Kidney (tissue), 13 donors: ENCODE measurements at regions not wholly inside any gene's neighbourhood (a gene's known extent, or its start where the extent isn't known, plus 50 kb on each side); places are given as distances from the start of the nearest gene placed in this dataset.

ENCODE experiments used
- DNase-seq, 5 donors: peaks; one replicate each; pipeline ENCODE4 v3.0.0-alpha.2; 2013 to 2020
- FAIRE-seq: peaks from 2 replicates; lab custom pipeline; 2012; peaks lifted over from hg19 to GRCh38; lab: Jason Lieb, UNC
- H3K27ac ChIP-seq, 2 donors: one replicate each; pipeline ENCODE4 v1.7.0; 2013; ENCODE audit warnings: low read depth in 2 of 2, low read length in 2 of 2, inconsistent platforms in 1 of 2
- H3K27me3 ChIP-seq: one replicate; pipeline ENCODE4 v1.7.1; 2013; ENCODE audit warnings: low read length, inconsistent platforms; ENCODE audit not compliant: control insufficient read depth, insufficient read depth
- H3K36me3 ChIP-seq, 3 donors: one replicate each; pipeline versions ENCODE4 v1.7.0 to v1.7.1; 2013; ENCODE audit warnings: low read length in 3 of 3, control low read depth in 1 of 3, inconsistent platforms in 1 of 3; ENCODE audit not compliant: insufficient read depth in 3 of 3, control insufficient read depth in 2 of 3
- H3K4me1 ChIP-seq, 3 donors: one replicate each; pipeline versions ENCODE4 v1.7.0 to v1.7.1; 2013; ENCODE audit warnings: low read length in 3 of 3, inconsistent platforms in 1 of 3, low read depth in 1 of 3; ENCODE audit not compliant: control insufficient read depth in 2 of 3, insufficient read depth in 2 of 3
- H3K4me3 ChIP-seq, 3 donors: one replicate each; pipeline versions ENCODE4 v1.7.0 to v1.8.1; 2013; ENCODE audit warnings: low read length in 3 of 3, control low read depth in 1 of 3, inconsistent platforms in 1 of 3
- H3K9ac ChIP-seq, 3 donors: one replicate each; pipeline versions ENCODE4 v1.7.0 to v1.7.1; 2013; ENCODE audit warnings: low read length in 3 of 3, control low read depth in 1 of 3, inconsistent platforms in 1 of 3
- H3K9me3 ChIP-seq, 3 donors: one replicate each; pipeline versions ENCODE4 v1.7.0 to v1.7.1; 2013; ENCODE audit warnings: low read length in 3 of 3, control low read depth in 1 of 3, inconsistent platforms in 1 of 3; ENCODE audit not compliant: control insufficient read depth in 2 of 3, insufficient read depth in 1 of 3
- intact Hi-C: fragments of 100-400 bp; cut with DNase I; formaldehyde crosslinking; loops from one replicate; pipeline ENCODE4 v1.11.1; 2022
- TF ChIP-seq, protein P1 (sequence below): IDR thresholded peaks from 3 replicates; pipeline ENCODE4 v1.5.1; 2012; ENCODE audit warnings: mild to moderate bottlenecking, moderate library complexity, borderline replicate concordance; ENCODE audit not compliant: insufficient read depth; ENCODE audit errors: extremely low read depth
- donor health status: control.
- donor health status: control.
- donor health status: control.
- donor health status: control.
- donor health status: control.
- donor health status: DM: yes; HTN: yes; CAD: no.
- donor health status: Normal renal cell carcinoma (clear cell type).

DNA sequence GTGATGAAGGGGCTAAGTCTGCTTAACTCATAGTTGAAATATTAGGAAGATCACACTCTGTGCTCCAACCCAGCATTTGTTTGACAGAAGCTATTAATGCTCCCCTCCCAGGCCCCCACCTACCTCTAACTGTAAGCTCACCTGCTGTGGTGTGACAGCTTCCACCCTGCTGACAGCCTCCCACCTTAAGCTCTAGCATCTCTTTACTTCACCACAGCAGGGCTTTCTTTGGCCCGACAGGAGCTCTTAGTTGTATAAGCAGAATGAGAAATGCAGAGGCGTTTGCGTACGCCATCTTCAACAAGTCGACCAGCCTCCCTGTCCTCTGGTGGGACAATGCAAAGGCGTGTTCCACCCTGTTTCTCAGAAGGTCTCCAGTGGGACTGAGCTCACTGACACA, 80.1 kb upstream of the OSBPL8 start:
- H3K9me3 ChIP-seq, result no peaks in the 10 kb centered on the region
- TF ChIP-seq, protein P1, sequence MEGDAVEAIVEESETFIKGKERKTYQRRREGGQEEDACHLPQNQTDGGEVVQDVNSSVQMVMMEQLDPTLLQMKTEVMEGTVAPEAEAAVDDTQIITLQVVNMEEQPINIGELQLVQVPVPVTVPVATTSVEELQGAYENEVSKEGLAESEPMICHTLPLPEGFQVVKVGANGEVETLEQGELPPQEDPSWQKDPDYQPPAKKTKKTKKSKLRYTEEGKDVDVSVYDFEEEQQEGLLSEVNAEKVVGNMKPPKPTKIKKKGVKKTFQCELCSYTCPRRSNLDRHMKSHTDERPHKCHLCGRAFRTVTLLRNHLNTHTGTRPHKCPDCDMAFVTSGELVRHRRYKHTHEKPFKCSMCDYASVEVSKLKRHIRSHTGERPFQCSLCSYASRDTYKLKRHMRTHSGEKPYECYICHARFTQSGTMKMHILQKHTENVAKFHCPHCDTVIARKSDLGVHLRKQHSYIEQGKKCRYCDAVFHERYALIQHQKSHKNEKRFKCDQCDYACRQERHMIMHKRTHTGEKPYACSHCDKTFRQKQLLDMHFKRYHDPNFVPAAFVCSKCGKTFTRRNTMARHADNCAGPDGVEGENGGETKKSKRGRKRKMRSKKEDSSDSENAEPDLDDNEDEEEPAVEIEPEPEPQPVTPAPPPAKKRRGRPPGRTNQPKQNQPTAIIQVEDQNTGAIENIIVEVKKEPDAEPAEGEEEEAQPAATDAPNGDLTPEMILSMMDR, result no peak
- H3K4me1 ChIP-seq, result no peaks in the 10 kb centered on the region
- H3K27ac ChIP-seq, result no peak overlapping the region
- intact Hi-C loops, result no loop called here
- H3K9ac ChIP-seq, result no peak overlapping the region
- H3K4me3 ChIP-seq, result no peak overlapping the region
- no peak for DNase-seq
- no peaks in the 10 kb centered on the region for H3K36me3 ChIP-seq
- FAIRE-seq, result no peak
- no peaks in the 10 kb centered on the region for H3K27me3 ChIP-seq

DNA sequence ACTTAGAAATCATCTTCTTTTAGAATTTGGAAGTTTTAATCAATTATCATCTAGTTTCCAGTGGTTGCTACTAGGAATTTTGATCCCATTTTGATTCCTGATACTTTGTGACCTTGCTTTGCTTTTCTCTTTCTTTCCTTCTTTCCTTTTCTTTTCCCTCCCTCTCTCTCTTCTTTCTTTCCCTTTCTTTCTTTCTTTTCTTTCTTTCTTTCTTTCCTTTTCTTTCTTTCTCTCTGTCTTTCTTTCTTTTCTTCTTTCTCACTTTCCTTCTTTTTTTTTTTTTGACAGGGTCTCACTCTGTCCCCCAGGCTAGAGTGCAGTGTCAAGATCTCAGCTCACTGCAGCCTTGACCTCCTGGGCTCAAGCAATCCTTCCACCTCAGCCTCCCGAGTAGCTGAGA, 81.5 kb upstream of the OSBPL8 start:
- no peaks in the 10 kb centered on the region for H3K9me3 ChIP-seq
- intact Hi-C loops, result no loop called here
- H3K36me3 ChIP-seq, result no peaks in the 10 kb centered on the region
- H3K27ac ChIP-seq, result no peak overlapping the region
- TF ChIP-seq, protein P1, result no peak
- FAIRE-seq (no peak), DNase-seq (no peak)
- H3K4me3 ChIP-seq, result no peak overlapping the region
- H3K27me3 ChIP-seq, result no peaks in the 10 kb centered on the region
- no peak overlapping the region for H3K9ac ChIP-seq
- H3K4me1 ChIP-seq, result no peaks in the 10 kb centered on the region

DNA sequence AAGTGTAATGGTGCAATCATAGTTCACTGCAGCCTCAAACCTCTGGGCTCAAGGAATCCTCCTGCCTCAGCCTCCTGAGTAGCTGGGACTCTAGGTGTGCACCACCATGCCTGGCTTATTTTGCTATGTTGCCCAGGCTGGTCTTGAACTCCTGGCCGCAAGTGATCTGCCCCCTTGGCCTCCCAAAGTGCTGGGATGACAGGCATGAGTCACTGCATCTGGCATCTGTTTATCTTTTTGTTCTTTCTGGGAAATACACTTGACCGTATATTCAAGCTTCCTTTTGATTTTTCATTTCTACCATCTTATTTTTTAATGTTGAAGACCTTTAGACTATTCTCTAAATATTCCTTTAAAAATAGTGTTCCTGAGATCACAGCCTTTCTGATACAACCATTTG, 82.4 kb upstream of the OSBPL8 start:
- Histone ChIP-seq H3K27ac (no peak overlapping the region), H3K27me3 (no peaks in the 10 kb centered on the region), H3K4me3 (no peak overlapping the region), H3K4me1 (no peaks in the 10 kb centered on the region), H3K36me3 (no peaks in the 10 kb centered on the region), H3K9me3 (no peaks in the 10 kb centered on the region), H3K9ac (no peak overlapping the region)
- TF ChIP-seq, protein P1, result no peak
- intact Hi-C loops, result no loop called here
- DNase-seq (no peak), FAIRE-seq (no peak)

DNA sequence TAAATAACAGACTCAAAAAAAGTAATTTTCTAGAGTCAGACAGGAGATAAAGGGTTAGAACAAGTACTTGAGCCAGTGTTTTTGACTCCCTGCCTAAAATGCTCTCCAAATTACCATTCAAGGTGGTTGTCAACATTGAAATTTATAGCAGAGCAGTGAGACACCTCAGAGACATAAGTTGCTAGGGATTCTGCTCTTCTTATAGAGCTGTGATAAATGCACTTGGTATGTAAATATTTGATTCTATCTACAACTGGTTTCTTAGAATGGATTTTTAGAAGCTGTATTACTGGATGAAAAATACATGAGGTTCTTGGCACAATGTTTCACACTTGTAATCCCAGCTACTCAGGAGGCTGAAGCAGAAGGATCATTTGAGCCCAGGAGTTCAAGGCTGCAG, 83.9 kb upstream of the OSBPL8 start:
- Histone ChIP-seq H3K4me3 (no peak overlapping the region), H3K36me3 (no peaks in the 10 kb centered on the region), H3K9ac (no peak overlapping the region), H3K9me3 (no peaks in the 10 kb centered on the region), H3K27ac (no peak overlapping the region), H3K4me1 (no peaks in the 10 kb centered on the region), H3K27me3 (no peaks in the 10 kb centered on the region)
- DNase-seq (no peak), FAIRE-seq (no peak)
- TF ChIP-seq, protein P1, result no peak
- intact Hi-C loops, result no loop called here
